ENCODE measurements at regions not wholly inside any gene's neighbourhood (a gene's known extent, or its start where the extent isn't known, plus 50 kb on each side); places are given as distances from the start of the nearest gene placed in this dataset.

DNA sequence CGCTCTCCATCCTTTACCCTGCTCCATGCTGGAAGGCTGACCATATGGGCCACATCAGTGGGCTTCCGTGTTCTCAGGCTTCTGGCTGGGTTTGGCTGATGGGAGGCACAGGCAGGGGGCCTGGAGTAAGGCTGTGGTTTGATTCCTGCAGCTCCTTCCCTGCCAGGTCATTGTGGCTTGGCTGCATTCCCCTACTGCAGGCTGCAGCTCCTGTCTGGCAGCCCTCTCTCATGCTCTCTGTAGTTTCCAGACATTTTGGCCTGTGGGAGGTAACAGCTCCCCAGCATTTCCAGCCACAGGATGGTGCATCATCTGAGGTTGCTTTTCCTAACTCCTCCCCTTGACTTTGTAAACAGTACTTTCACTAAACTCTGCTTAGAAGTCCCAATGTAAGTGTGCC lies 102.0 kb upstream of the PTPN3 start:
- CTCF ChIA-PET (ENCODE audit: unreplicated experiment): no interaction called here
- no peaks in the 10 kb centered on the region for H3K4me1 ChIP-seq (ENCODE audit: insufficient read depth, low read length, poor library complexity, severe bottlenecking)
- H4K20me1 ChIP-seq (ENCODE audit: insufficient read depth, low read length): no peaks in the 10 kb centered on the region
- H3K9me2 ChIP-seq (ENCODE audit: insufficient read depth, low read length): no peaks in the 10 kb centered on the region
- no peak overlapping the region for H3K4me3 ChIP-seq (ENCODE audit: low read depth, low read length, poor library complexity, severe bottlenecking)
- H3K27ac ChIP-seq (ENCODE audit: low read depth, low read length, poor library complexity, severe bottlenecking): no peak overlapping the region
- intact Hi-C loops (cut with micrococcal nuclease; ENCODE audit: unreplicated experiment): no loop called here
- H3K4me2 ChIP-seq (ENCODE audit: low read length): no peak overlapping the region
- H3K9me3 ChIP-seq (ENCODE audit: low read length): no peaks in the 10 kb centered on the region
- POLR2A ChIA-PET: interaction anchor here (0.8 kb wide), 1 partner anchor 160 kb away, joined by 4 read pairs; no protein-coding TSS in a partner anchor
- DNase-seq (ENCODE audit: low spot score): no peak
- no peak for TF ChIP-seq EZH2phosphoT487 (IDR thresholded peaks at IDR 0.05; ENCODE audit: borderline replicate concordance, low read depth, low read length)
- TF ChIP-seq CTCF (conservative IDR thresholded peaks at IDR 0.05; ENCODE audit: low read length): no peak
- H2AFZ ChIP-seq (ENCODE audit: low read length): no peak overlapping the region
- BruUV-seq (replicated peaks): no TSS peak
- no peaks in the 10 kb centered on the region for H3K79me2 ChIP-seq (ENCODE audit: insufficient read depth, low read depth, low read length)
- no peaks in the 10 kb centered on the region for H3K36me3 ChIP-seq (ENCODE audit: insufficient read depth, low read length)

- POLR2A ChIA-PET: no interaction called here
- Histone ChIP-seq H3K4me1 (ENCODE audit: insufficient read depth, low read length, poor library complexity, severe bottlenecking) (no peaks in the 10 kb centered on the region), H3K4me2 (ENCODE audit: low read length) (no peak overlapping the region), H3K9me3 (ENCODE audit: low read length) (no peaks in the 10 kb centered on the region), H3K36me3 (ENCODE audit: insufficient read depth, low read length) (no peaks in the 10 kb centered on the region), H3K9me2 (ENCODE audit: insufficient read depth, low read length) (no peaks in the 10 kb centered on the region), H3K4me3 (ENCODE audit: low read depth, low read length, poor library complexity, severe bottlenecking) (no peak overlapping the region), H3K27ac (ENCODE audit: low read depth, low read length, poor library complexity, severe bottlenecking) (no peak overlapping the region), H2AFZ (ENCODE audit: low read length) (no peak overlapping the region), H3K79me2 (ENCODE audit: insufficient read depth, low read depth, low read length) (no peaks in the 10 kb centered on the region), H4K20me1 (ENCODE audit: insufficient read depth, low read length) (no peaks in the 10 kb centered on the region)
- TF ChIP-seq EZH2phosphoT487 (IDR thresholded peaks at IDR 0.05; ENCODE audit: borderline replicate concordance, low read depth, low read length) (no peak), CTCF (conservative IDR thresholded peaks at IDR 0.05; ENCODE audit: low read length) (no peak)
- DNase-seq (ENCODE audit: low spot score): no peak
- CTCF ChIA-PET (ENCODE audit: unreplicated experiment): no interaction called here
- BruUV-seq (replicated peaks): no TSS peak
- intact Hi-C loops (cut with micrococcal nuclease; ENCODE audit: unreplicated experiment): no loop called here
These were observed 103.1 kb upstream of the PTPN3 start for GRCh38 chr9:109601181-109601580.

DNA sequence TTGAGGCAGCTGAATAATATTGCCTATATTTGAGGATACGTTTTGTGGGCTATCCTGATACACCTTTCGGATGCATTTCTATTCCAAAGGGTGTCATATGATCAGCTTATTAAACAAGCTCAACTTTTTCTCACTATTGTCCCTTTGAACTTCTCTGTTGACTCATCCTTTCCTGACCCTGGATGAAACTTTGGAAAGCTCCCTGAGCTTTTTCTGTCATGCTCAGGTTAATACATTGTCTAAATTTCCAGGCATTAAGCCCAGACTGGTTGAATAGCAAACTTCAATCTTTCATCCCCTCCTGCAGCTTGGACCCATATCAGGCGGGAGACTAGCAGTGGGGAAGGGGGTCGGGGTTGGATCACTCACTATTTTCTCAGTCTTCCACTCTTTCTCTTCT lies 104.9 kb upstream of the PTPN3 start:
- intact Hi-C loops (cut with micrococcal nuclease; ENCODE audit: unreplicated experiment): no loop called here
- Histone ChIP-seq H3K4me3 (ENCODE audit: low read depth, low read length, poor library complexity, severe bottlenecking) (no peak overlapping the region), H3K36me3 (ENCODE audit: insufficient read depth, low read length) (no peaks in the 10 kb centered on the region), H2AFZ (ENCODE audit: low read length) (no peak overlapping the region), H3K79me2 (ENCODE audit: insufficient read depth, low read depth, low read length) (no peaks in the 10 kb centered on the region), H3K27ac (ENCODE audit: low read depth, low read length, poor library complexity, severe bottlenecking) (no peak overlapping the region), H3K9me3 (ENCODE audit: low read length) (no peaks in the 10 kb centered on the region), H3K4me1 (ENCODE audit: insufficient read depth, low read length, poor library complexity, severe bottlenecking) (no peaks in the 10 kb centered on the region), H3K9me2 (ENCODE audit: insufficient read depth, low read length) (no peaks in the 10 kb centered on the region), H4K20me1 (ENCODE audit: insufficient read depth, low read length) (no peaks in the 10 kb centered on the region), H3K4me2 (ENCODE audit: low read length) (no peak overlapping the region)
- BruUV-seq (replicated peaks): no TSS peak
- CTCF ChIA-PET (ENCODE audit: unreplicated experiment): no interaction called here
- POLR2A ChIA-PET: interaction anchor here (1.2 kb wide), 1 partner anchor 12 kb away, joined by 4 read pairs; no protein-coding TSS in a partner anchor
- no peak for DNase-seq (ENCODE audit: low spot score)
- TF ChIP-seq EZH2phosphoT487 (IDR thresholded peaks at IDR 0.05; ENCODE audit: borderline replicate concordance, low read depth, low read length): no peak
- TF ChIP-seq CTCF (conservative IDR thresholded peaks at IDR 0.05; ENCODE audit: low read length): no peak
